Bronchial epithelial cell (primary cell): ENCODE measurements at regions not wholly inside any gene's neighbourhood (a gene's known extent, or its start where the extent isn't known, plus 50 kb on each side); places are given as distances from the start of the nearest gene placed in this dataset.

Experiments used
- DNase-seq: peaks from one replicate; pipeline ENCODE4 v3.0.0-alpha.2; 2010; ENCODE audit warnings: low read depth
- FAIRE-seq: peaks from 2 replicates; lab custom pipeline; 2011; peaks lifted over from hg19 to GRCh38; lab: Jason Lieb, UNC
- H3K27me3 ChIP-seq: 2 replicates; pipeline ENCODE4 v1.5.1; 2011; ENCODE audit warnings: low read length; ENCODE audit not compliant: control insufficient read depth, insufficient read depth
- H3K36me3 ChIP-seq: 2 replicates; pipeline ENCODE4 v1.5.1; 2011; ENCODE audit warnings: low read length; ENCODE audit not compliant: control insufficient read depth, insufficient read depth
- H3K4me3 ChIP-seq: 2 replicates; pipeline ENCODE4 v1.5.1; 2011; ENCODE audit warnings: mild to moderate bottlenecking, low read depth, low read length, control low read depth
- TF ChIP-seq, protein P1 (sequence below): IDR thresholded peaks from 2 replicates; pipeline ENCODE4 v1.5.1; 2011; ENCODE audit warnings: mild to moderate bottlenecking, moderate library complexity, low read length, control low read depth, inconsistent platforms; ENCODE audit not compliant: insufficient read depth, severe bottlenecking

DNA sequence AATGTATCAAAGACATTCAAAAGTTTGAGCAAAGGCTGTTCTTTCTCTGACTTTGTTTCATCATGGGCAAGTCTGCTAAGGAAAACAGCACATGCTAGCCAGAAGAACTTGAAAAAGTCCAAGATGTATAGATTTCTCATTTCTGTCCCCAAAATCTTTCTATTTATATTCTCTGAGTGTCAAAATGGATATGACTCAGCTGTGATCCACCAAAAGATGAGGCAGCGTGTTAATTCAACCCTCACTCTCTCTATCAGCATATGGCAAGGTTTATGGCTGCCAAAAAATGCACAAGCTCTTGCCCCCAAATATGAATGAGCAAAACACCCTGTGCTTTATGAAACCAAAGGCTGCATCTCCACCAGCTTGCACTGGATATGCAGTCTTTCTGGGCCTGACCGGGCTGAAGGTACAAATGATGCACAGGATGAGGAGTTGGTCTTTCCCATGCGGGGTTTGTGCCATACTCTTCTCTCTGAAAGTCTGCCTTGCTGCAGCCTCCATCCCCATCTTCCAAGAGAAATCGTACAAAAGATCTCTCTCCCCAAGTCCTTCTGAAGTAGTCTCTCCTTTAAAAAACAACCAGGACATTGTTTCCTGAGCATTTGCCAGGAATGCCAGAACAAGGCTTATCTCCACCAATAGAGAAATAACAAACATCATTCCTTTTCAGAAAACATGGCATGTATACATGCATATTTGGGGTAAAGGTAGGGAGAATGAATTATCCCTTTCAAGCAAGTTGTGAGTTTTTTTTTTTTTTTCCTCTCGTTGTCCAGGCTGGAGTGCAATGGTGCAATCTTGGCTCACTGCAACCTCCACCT lies 203.4 kb downstream of the TMX1 start:
- FAIRE-seq: no peak
- Histone ChIP-seq H3K27me3 (no peaks in the 10 kb centered on the region), H3K4me3 (no peak overlapping the region), H3K36me3 (no peaks in the 10 kb centered on the region)
- TF ChIP-seq, protein P1, sequence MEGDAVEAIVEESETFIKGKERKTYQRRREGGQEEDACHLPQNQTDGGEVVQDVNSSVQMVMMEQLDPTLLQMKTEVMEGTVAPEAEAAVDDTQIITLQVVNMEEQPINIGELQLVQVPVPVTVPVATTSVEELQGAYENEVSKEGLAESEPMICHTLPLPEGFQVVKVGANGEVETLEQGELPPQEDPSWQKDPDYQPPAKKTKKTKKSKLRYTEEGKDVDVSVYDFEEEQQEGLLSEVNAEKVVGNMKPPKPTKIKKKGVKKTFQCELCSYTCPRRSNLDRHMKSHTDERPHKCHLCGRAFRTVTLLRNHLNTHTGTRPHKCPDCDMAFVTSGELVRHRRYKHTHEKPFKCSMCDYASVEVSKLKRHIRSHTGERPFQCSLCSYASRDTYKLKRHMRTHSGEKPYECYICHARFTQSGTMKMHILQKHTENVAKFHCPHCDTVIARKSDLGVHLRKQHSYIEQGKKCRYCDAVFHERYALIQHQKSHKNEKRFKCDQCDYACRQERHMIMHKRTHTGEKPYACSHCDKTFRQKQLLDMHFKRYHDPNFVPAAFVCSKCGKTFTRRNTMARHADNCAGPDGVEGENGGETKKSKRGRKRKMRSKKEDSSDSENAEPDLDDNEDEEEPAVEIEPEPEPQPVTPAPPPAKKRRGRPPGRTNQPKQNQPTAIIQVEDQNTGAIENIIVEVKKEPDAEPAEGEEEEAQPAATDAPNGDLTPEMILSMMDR: no peak
- DNase-seq: no peak

DNA sequence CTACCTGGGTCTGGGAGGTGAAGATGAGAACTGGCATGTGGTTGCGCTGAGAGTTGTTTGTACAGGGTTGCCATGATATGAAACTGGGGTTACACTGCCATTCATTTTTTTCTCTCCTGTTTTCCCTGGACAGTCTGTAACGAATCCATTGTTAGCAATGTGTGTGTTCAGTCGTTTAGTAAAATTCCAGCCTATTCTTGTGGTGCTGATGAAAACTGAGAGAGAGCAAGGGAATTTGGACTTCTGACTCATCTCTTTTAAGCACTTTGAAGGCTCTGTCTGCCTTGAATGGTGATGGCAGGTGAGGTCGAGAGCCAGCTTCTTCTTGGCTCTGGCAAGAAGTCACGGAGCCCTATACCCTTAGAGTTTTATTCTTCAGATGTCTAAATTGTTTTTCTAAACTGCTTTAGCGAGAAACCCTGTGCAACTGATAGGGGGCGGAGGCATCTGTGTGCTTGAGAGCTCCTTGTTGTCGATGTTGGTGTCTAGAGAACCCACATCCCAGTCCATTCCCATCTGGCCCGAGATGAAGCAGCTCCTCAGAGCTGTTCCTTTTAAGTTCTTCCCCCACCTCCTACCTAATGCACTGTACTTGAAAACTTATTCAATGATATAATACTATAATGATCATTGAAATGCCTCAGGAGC lies 204.4 kb downstream of the TMX1 start:
- Histone ChIP-seq H3K27me3 (no peaks in the 10 kb centered on the region), H3K4me3 (no peak overlapping the region), H3K36me3 (no peaks in the 10 kb centered on the region)
- FAIRE-seq: no peak
- TF ChIP-seq, protein P1: no peak
- no peak for DNase-seq

DNA sequence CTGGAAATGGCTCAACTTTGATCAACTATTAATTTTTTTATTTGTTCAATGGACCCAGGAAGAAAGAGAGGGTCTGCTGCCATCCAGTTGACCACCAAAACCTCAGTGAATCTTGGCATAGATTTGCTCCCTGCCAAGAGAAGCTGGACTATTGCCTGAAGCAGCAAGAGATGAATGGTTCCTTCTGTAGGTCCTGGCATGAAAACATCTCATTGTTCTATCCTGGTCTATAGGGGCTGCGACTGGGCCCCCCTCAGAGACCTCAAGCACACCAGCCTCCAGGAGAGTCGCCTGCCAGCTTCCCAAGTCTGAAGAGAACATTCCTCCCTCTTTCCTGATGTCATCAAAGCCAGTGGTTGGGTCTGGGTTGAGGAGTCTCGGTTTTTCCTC lies 204.9 kb downstream of the TMX1 start:
- FAIRE-seq (no peak), DNase-seq (no peak)
- no peaks in the 10 kb centered on the region for H3K27me3 ChIP-seq
- H3K36me3 ChIP-seq: no peaks in the 10 kb centered on the region
- H3K4me3 ChIP-seq: no peak overlapping the region
- TF ChIP-seq, protein P1: no peak

DNA sequence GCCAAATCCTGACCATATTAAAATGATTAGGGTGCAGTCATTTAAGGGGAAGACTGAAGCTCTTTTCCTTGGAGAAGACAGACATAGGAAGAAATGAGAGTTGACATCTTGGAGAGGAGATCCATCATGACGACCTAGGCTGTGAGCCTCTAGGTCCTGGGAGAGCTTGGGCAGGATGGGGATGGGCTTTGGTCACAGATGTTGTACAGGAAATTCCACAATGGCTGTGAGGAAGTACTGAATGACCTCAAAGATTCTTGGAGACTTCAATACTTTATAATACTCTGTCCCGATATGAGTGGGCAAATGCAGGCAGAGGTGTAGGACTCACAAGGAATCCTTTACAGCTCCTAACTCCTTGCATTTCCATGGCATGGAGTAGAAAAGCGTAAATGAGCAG lies 204.9 kb upstream of the FRMD6 start:
- H3K36me3 ChIP-seq: no peaks in the 10 kb centered on the region
- no peak overlapping the region for H3K4me3 ChIP-seq
- no peak for DNase-seq
- no peaks in the 10 kb centered on the region for H3K27me3 ChIP-seq
- FAIRE-seq: no peak
- TF ChIP-seq, protein P1: no peak

DNA sequence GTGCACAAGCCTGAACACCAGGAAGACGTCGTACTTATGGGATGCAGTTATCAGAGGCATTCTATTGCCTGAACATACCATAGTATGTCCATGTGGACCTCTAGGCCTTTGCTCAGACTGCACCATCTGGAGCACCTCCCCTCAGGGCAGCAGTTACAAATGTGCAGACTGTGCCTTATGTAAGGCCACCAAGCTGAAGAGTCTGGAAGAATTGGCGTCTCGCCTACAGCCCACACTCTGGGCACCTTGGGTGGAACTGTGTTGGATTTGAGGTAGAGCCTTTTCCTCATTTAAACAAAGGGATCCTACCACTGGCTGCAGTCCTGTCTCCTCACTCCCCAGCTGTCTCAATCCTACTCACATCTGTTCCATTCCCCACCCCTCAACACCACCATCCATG lies 204.3 kb upstream of the FRMD6 start:
- H3K4me3 ChIP-seq: no peak overlapping the region
- TF ChIP-seq, protein P1: no peak
- DNase-seq (no peak), FAIRE-seq (no peak)
- no peaks in the 10 kb centered on the region for H3K27me3 ChIP-seq
- H3K36me3 ChIP-seq: no peaks in the 10 kb centered on the region
